OCI-LY3 (cell line): ENCODE measurements at regions not wholly inside any gene's neighbourhood (a gene's known extent, or its start where the extent isn't known, plus 50 kb on each side); places are given as distances from the start of the nearest gene placed in this dataset.
"Not testable (repeated sequence)": the region's sequence is repeated elsewhere in the genome, so short reads cannot be mapped to it uniquely, and the experiment has no call there.

ENCODE experiments used
- H2AFZ ChIP-seq: fragments of 200-600, 300-600 bp; shearing (Covaris generic); 2 replicates; pipeline ENCODE4 v1.6.0; 2014; ENCODE audit warnings: antibody characterized with exemption, low read depth, low read length
- H3K27ac ChIP-seq: fragments of 200-600, 300-600 bp; sonication (generic); 2 replicates; pipeline ENCODE4 v1.5.1; 2014; ENCODE audit warnings: mild to moderate bottlenecking, low read length, moderate library complexity, mixed read lengths
- H3K27me3 ChIP-seq: fragments of 200-600, 300-600 bp; sonication (generic); 2 replicates; pipeline ENCODE4 v1.6.1; 2014; ENCODE audit warnings: low read depth, low read length, mixed read lengths
- H3K36me3 ChIP-seq: fragments of 200-600, 300-600 bp; sonication (generic); replicated peaks from 2 replicates; pipeline ENCODE3; 2014; ENCODE audit warnings: low read depth, low read length, mixed read lengths
- H3K4me1 ChIP-seq: fragments of 300-600, 200-600 bp; sonication (generic); 2 replicates; pipeline ENCODE4 v1.6.1; 2014; ENCODE audit warnings: low read length, mixed read lengths
- H3K4me2 ChIP-seq: fragments of 200-600, 300-600 bp; sonication (generic); 2 replicates; pipeline ENCODE4 v1.6.1; 2014; ENCODE audit warnings: low read length, mixed read lengths
- H3K4me3 ChIP-seq: fragments of 300-600, 200-600 bp; sonication (generic); 2 replicates; pipeline ENCODE4 v1.5.1; 2014; ENCODE audit warnings: antibody characterized with exemption, mild to moderate bottlenecking, low read length, moderate library complexity
- H3K79me2 ChIP-seq: fragments of 300-600, 200-600 bp; shearing (Covaris generic); 2 replicates; pipeline ENCODE4 v1.6.1; 2014; ENCODE audit warnings: mild to moderate bottlenecking, low read length, mixed read lengths
- H3K9ac ChIP-seq: fragments of 300-600, 200-600 bp; shearing (Covaris generic); 2 replicates; pipeline ENCODE4 v1.6.0; 2014; ENCODE audit warnings: mild to moderate bottlenecking, low read length, moderate library complexity
- H3K9me3 ChIP-seq: fragments of 200-600, 300-600 bp; shearing (Covaris generic); 2 replicates; pipeline ENCODE4 v1.6.1; 2014; ENCODE audit warnings: low read length, mixed read lengths; ENCODE audit not compliant: insufficient read depth
- H4K20me1 ChIP-seq: fragments of 200-600, 300-600 bp; sonication (generic); 2 replicates; pipeline ENCODE4 v1.6.1; 2016; ENCODE audit warnings: low read length, mixed read lengths; ENCODE audit not compliant: insufficient read depth
- CTCF ChIP-seq: fragments of 200-600, 300-600 bp; sonication (generic); IDR thresholded peaks from 2 replicates; pipeline ENCODE4 v1.5.1; 2014; ENCODE audit warnings: antibody characterized with exemption, low read length, low read depth
- EZH2phosphoT487 ChIP-seq: fragments of 200-600 bp; shearing (Covaris generic); IDR thresholded peaks from 2 replicates; pipeline ENCODE4 v1.6.1; 2018; ENCODE audit warnings: antibody characterized with exemption, mixed run types, low read depth

DNA sequence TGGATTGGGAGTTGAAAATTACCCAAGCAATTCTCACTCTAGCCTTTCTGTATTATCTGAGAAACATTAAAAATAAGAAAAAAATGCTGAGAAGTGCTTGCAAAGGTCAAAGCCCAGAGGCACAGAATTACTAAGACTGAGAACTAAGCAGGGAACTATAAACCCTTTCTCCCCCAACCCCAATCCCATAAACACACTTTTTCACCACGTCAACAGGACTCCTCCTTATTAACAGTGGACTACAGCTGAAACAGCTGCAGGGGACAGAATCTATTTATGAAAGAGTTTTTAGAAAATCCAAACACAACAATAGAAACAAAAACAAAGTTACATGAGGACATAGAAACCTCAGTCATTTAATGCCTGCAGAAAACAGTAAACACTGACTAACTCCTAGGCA, 984.1 kb downstream of the TRAM1L1 start:
- Histone ChIP-seq H3K9me3 (no peaks in the 10 kb centered on the region), H3K4me2 (no peak overlapping the region), H3K79me2 (no peaks in the 10 kb centered on the region), H3K4me1 (no peaks in the 10 kb centered on the region), H3K36me3 (no peaks in the 10 kb centered on the region), H3K27ac (no peak overlapping the region), H4K20me1 (no peaks in the 10 kb centered on the region), H3K9ac (no peak overlapping the region), H3K4me3 (no peak overlapping the region), H2AFZ (no peak overlapping the region), H3K27me3 (no peaks in the 10 kb centered on the region)
- TF ChIP-seq EZH2phosphoT487 (no peak), CTCF (no peak)

DNA sequence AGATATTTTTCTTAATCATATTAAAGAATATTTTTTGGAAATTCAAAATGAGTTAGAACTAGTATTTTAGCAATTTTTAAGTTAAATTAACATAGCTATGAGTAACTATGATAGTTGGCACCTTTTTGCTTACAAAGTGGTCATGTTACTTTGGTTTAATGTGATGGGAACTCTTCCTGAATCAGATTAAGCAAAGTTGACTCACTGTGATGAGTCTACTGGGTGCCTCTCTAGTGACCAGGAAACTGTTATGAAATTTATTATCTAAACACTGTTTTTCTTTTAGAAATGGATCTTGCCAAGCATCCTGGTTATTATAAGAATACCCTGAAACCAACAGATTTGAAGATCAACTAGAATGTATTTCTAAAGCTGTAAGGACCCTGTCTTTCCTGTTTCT, 985.8 kb downstream of the TRAM1L1 start:
- Histone ChIP-seq H3K27me3 (no peaks in the 10 kb centered on the region), H3K79me2 (no peaks in the 10 kb centered on the region), H3K9ac (no peak overlapping the region), H3K27ac (no peak overlapping the region), H3K4me3 (no peak overlapping the region), H3K4me2 (no peak overlapping the region), H3K4me1 (no peaks in the 10 kb centered on the region), H4K20me1 (no peaks in the 10 kb centered on the region), H3K9me3 (no peaks in the 10 kb centered on the region), H2AFZ (no peak overlapping the region), H3K36me3 (no peaks in the 10 kb centered on the region)
- no peak for TF ChIP-seq EZH2phosphoT487
- no peak for TF ChIP-seq CTCF

GRCh38 chr4:116097353-116097752, 983.9 kb upstream of the NDST4 start:
- not testable (repeated sequence) for H3K9me3 ChIP-seq, H4K20me1 ChIP-seq

GRCh38 chr4:116092961-116093360, 979.5 kb upstream of the NDST4 start:
- no peaks in the 10 kb centered on the region for H4K20me1 ChIP-seq
- no peaks in the 10 kb centered on the region for H3K4me1 ChIP-seq
- H3K9ac ChIP-seq: no peak overlapping the region
- H2AFZ ChIP-seq: no peak overlapping the region
- H3K4me2 ChIP-seq: no peak overlapping the region
- H3K79me2 ChIP-seq: no peaks in the 10 kb centered on the region
- H3K9me3 ChIP-seq: no peaks in the 10 kb centered on the region
- H3K36me3 ChIP-seq: no peaks in the 10 kb centered on the region
- H3K4me3 ChIP-seq: no peak overlapping the region
- TF ChIP-seq EZH2phosphoT487 (no peak), CTCF (no peak)
- no peak overlapping the region for H3K27ac ChIP-seq
- H3K27me3 ChIP-seq: no peaks in the 10 kb centered on the region

More at GRCh38 chr4:116097353-116097752, 983.9 kb upstream of the NDST4 start:
- H3K4me1 ChIP-seq, H2AFZ ChIP-seq, H3K27me3 ChIP-seq, H3K4me2 ChIP-seq, H3K4me3 ChIP-seq, H3K36me3 ChIP-seq, H3K79me2 ChIP-seq, H3K9ac ChIP-seq, H3K27ac ChIP-seq: not testable (repeated sequence)

GRCh38 chr4:116088771-116089170, 975.4 kb upstream of the NDST4 start:
- H3K9me3 ChIP-seq: no peaks in the 10 kb centered on the region
- H3K36me3 ChIP-seq: no peaks in the 10 kb centered on the region
- H3K27ac ChIP-seq: no peak overlapping the region
- no peak overlapping the region for H2AFZ ChIP-seq
- H4K20me1 ChIP-seq: no peaks in the 10 kb centered on the region
- H3K27me3 ChIP-seq: no peaks in the 10 kb centered on the region
- H3K4me1 ChIP-seq: no peaks in the 10 kb centered on the region
- TF ChIP-seq EZH2phosphoT487 (no peak), CTCF (no peak)
- H3K9ac ChIP-seq: no peak overlapping the region
- no peak overlapping the region for H3K4me2 ChIP-seq
- no peak overlapping the region for H3K4me3 ChIP-seq
- no peaks in the 10 kb centered on the region for H3K79me2 ChIP-seq
